HG03025 (cell line): ENCODE measurements at regions not wholly inside any gene's neighbourhood (a gene's known extent, or its start where the extent isn't known, plus 50 kb on each side); places are given as distances from the start of the nearest gene placed in this dataset.

Source experiments
- ATAC-seq: cut with Tn5 transposase; IDR thresholded peaks from one replicate; pipeline ENCODE4 v1.9.1; 2021; ENCODE audit warnings: mild to moderate bottlenecking, moderate library complexity; ENCODE audit not compliant: unreplicated experiment, low FRiP score

DNA sequence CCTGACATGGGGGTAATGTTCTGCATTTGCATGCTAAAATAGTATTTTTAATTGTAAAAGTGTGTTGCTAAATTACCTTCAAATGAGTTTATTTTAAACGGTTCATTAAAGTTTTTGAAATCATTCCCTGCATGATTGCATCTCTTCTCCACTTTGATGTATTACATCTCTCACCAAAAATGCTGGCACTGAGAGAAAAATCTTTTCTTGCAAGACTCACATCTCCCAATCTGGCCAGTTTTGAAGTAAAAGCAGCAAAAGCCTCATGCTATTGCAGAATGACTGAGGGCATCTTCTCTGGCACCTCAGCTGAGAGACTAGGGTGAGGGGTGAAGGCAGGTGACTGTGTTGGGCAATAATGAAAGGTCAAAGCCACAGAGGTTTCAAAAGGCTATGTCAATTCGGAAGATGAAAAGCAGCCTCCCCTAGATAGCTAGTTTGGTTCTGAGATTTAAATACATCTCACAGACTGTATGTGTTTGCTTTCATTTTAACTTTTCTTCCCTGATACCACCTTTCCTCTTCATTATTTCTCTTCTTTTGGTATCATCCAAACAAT is 292.2 kb upstream of the RAG2 start:
- ATAC-seq = no peak

DNA sequence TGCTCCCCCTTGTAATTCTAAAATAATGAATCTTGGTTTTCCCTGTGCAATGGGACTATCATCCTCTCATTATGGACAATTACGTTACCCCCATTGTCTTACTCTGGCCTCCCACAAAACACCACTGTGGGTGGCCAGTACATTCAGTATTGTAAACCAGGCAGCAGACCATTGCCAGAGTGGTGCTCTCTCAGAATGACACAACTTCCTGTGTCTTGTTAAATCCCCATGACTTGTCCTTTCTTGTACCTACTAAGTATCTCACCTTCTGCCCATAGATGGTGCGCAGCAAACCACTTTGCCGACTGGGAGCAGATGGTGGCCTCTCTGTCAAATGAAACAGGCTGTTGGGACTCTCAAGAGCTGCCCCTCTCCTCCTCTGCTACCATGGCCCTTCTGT is 287.1 kb upstream of the RAG2 start:
- ATAC-seq = no peak

DNA sequence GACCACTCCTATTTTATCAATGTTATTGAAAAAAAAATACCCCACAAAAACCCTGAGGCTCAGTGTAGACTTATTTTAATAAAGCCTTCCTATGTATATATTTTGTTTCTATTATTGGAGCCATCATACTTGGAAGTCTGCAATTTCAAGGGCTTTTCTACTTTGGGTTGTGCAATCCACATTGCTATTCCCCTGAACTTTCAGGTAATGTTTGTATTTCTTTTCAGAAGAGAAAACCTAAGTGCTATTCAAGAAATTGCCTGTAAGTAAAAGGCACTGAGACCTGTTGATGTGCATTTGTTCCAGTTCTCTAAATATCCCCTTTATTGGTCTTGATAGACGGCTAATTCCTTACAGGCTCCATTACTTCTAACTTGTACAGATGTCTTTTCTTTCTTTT is 280.7 kb upstream of the RAG2 start:
- ATAC-seq = no peak

DNA sequence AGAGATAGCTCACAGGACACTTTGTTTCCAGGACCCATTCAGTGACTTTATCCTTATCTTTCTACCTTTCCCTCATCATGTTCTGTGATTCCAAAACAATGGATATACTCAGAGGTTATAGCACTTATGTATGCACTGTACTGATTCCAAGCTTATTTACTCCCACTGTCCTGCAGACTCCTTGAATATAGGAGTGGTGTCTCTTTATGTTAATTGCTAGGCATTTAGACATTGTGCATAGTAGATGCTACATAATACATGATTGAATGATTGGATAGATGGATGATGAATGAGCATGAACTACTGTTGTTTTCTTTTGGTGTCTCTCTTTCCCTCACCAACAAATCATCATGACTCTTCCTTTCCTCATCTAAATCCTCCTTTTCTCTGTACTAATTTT is 279.1 kb upstream of the RAG2 start:
- ATAC-seq = no peak

DNA sequence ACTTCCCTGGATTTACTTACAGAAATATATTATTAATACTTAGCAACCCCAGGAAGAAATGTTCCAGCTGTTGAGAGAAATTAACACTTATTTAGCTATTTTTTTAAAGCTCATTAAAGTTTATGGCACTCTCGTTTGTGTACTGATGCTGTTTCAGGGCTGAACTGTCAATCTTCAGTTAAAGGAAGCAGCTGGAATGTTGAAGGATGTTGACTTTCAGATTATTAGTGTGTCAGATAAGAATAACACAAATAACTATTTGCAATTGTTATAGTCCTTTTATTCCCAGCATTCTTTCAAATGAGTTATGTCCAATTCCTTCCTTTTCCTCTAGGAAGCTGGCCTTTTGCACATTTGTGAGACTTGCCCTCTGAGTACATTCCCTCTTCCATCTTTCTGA is 278.2 kb upstream of the RAG2 start:
- ATAC-seq = no peak

DNA sequence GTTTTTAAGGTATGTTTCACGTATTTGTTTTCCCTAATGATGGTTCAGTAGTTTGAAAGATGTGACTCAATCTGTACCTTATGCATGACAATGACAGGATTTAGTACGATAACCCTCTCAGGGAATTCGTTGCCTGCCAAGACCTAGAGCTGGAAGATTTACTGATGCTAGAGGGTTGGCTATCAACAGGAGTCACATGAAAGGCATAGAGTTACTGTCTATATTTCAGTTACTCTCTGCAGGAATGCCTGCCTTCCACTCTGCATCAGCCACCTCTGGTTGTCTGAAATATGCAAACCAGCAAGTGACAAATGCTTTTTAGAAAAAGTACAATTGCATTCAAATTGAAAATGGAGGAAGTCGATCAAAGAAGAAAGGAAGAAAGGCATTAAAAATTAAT is 276.3 kb upstream of the RAG2 start:
- ATAC-seq = no peak

DNA sequence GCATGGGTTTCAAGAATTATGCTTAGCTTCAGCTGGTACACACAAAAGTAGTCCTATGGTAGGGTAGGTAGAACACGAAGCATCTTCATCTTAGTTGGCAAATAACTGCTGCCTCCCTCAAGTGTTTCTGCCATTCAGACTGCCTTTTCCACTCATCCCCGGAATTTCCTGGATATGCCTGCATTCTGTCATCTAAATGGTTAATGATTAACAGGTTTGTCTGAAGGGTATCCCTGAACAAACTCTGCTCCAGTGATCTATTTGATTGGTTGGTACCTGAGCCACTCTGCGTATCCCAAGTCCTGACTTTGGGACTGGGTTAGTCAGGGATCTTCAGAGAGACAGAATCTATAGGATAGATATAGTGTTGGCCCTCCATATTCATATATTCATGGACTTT is 272.3 kb upstream of the RAG2 start:
- no peak for ATAC-seq

DNA sequence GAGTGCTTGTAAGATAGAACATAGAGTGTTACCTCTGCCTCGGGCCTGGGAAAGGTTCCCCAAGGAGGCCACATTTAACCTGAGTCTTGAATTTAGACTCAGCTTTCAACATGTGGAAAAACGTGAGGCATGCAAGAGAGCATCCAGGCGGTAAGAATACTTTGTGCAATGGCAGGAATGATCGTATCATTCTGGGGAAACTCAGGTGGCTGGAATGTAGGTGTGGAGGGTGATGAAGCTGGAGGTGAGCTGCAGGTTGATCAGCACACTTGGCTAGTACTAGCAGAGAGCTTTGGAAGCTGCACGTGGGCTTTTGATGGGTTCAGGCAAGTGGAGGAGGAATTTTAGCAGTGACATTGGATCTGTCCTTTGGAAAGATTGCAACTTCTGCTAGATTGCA is 270.3 kb upstream of the RAG2 start:
- ATAC-seq = no peak

DNA sequence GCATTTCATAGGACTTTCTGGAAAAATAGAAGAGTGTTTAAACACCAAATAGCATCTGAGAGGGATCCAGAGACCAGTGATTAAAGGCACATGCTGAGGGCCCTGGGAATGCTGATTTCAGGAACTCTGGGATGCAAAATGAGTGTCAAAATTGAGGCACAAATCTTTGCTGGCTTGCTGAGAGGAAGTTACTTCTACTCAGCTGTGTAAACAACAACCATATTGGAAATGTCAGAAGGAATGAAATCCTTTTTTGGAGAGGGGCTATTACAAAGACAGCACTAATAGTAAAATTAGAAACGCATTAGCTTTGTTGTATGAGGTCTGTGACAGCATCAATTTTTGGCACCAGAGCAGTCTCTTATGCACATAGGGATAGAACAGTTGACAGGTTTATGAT is 267.8 kb upstream of the RAG2 start:
- ATAC-seq = no peak

DNA sequence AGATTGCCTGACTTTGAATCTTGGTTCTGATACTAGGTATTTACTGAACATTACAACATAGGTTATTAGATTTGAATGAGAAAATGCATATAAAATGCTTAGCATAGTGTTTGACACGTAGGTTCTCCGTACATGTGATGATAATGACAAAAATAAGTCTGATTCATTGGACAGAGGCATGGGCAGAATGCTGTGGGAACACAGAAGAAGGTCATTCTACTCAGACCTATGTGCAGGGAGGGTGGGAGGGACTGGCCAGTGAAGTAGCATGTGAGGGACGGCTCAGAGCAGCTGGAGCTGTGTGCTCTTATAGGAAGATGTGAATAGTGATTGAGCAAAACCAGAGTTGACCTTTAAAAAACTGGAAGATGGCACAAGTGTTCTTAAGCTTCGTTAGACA is 256.8 kb upstream of the RAG2 start:
- no peak for ATAC-seq

DNA sequence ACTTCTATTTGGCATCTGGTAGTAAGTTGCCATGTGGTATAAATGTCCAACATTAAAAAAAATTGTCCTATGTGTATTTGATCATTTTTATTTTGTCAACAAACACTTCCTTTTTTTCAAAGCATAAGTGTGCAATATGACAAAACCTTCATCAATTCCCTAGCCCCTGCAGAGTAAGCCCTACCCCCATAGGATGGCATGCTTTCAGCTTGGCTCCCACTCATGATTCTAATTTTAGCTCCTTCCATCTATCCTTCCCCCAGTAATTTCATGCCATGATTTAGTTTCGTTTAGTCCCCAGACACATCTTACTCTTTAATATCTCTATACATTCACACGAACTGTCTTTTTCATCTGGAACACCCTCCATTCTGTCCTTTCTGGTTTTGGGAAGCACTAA is 250.6 kb upstream of the RAG2 start:
- ATAC-seq = no peak

DNA sequence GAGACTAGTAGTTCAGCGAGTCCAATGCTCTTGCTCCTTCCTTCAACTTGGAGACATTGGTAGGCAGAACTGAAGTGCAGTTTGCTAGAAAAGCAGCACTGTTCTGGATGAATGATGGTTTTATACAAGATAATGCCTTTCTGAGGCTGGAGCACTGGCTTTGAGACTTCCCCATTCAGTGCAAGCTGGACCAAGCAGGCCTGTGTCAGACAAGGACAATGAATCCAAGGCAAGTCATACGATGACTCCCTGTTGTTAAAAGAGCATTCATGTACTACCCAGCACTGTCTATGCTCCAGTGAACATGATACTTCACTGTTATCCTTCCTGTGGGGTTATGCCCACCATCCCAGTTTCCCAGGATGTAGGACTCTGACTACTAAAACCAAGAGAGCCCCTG is 242.3 kb upstream of the RAG2 start:
- no peak for ATAC-seq

DNA sequence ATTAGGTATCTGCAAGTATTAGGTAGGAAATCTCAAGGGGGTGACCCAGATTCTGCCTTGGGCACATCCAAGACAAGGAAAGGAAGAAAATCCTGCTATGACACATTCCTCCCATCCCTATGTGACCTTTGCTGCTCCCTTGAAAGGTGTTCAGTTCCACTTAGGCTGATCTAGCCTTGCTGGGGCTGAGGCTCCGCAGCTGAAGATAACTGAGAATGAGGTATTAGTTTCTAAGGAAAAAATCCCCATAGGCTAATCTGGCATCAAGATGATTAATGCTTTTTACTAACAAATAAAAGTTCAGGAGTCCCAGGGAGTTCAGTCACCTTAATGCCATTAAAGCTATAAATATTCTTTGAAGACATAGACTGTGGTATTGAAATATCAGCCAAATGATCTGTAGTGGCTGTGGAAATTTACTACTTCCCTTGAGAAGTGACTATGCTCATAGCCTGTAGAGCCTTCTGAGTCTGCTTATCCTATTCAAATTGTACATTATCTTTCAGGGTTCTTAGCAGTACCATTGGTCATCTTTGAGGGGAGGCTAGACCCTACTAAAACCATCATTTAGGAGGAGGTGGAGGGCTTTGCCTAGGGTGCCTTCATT is 239.9 kb upstream of the RAG2 start:
- no peak for ATAC-seq

DNA sequence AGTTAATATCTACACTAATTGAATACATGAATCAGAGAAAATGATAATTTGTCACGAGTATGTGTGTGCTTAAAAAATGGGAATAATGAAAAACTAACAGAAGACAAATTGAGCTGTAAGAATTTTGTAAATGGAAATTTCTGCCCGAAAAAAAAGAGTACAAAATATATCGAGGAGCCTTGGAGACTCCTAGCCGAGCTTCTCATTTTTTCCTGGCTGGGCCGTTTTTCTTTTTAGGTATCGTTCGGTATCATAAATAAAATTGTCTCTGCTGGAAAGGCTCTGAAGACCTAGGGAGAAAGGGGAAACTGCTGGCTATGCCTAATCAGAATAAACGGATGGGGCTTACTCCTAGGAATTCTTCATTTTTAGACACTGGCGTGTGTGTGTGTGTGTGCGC is 227.2 kb upstream of the RAG2 start:
- no peak for ATAC-seq

DNA sequence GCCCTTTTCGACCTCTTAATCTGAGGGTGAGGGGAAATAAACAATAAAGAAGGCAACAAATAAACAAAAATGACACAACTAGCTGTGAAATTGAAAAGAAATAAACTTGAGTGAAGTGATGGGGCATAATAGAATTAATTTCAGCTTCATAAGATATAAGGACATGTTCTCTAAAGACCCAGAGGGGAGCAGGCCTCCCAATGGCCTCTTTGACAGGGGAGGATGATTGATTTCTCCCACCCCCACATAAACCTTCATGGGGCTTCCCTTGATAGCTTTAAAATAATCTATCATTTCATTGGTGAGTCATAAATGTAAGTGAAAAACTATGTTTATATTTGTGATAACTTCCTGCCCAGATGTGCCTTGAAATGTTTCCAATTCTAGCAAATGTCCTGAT is 226.3 kb upstream of the RAG2 start:
- no peak for ATAC-seq

DNA sequence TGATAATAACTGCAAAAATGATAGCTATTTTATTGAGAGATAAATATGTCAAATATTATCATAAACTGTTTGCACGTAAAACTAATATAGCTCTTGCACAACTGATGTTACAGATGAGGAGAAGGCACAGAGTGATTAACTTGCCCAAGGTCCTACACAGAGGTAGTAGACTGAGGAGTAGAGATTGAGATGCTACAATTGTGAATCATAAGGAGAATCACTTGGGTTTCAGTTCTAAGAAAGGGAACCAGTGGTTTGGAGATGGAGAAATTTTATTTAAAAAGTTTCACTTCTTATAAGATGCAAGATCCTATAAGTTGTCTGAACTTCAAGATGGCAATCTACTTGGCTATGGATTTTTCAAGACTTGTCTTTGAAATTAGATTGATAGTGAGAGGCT is 224.8 kb upstream of the RAG2 start:
- ATAC-seq = no peak

DNA sequence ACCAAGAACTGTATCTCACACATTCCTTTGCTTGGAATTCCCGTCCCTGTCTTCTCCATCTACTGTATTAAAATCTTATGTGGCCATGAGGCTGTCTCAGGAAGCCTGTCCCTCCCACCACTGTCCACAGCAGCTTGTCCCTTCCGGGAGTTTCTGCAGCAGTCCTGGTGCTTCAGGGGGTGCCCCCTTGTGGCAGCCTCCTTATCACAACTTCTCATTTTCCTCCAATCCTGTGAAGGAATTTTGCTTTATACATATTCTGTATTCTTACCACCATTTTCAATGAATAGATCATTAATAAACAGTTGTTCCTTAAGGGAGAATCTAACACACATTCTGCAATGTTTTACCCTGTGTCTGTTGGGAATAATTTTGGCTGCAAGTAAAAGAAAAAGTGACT is 220.4 kb upstream of the RAG2 start:
- no peak for ATAC-seq

DNA sequence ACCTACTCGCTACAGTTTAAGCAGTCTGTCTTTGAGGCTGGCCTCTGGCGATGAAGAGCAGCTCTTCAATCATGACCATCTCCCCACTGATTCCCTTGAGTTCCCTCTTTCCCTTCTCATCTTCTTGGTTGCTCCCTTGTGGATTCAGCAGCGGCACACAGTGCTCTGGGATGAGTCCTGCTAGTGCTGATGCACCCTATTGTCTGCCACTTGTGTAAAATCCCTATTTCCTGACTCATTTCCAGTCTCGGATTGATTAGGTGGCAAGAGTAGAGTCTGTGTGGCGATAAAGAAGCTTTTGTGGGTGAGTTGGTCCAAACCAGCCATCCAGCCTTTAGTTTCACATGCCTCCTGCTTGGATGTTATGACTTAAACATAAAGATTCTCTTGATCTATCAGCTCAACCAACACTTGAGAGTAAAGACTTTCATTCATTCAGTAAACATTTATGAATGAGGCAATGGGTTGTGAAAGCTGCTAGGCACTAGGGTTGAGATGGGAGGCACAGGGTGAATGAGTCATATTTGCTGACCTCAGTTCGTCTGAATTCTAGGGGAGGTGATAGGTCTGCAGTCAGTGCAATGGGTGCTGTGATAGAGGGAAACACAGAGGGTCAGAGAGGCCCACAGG is 219.4 kb upstream of the RAG2 start:
- ATAC-seq = no peak

DNA sequence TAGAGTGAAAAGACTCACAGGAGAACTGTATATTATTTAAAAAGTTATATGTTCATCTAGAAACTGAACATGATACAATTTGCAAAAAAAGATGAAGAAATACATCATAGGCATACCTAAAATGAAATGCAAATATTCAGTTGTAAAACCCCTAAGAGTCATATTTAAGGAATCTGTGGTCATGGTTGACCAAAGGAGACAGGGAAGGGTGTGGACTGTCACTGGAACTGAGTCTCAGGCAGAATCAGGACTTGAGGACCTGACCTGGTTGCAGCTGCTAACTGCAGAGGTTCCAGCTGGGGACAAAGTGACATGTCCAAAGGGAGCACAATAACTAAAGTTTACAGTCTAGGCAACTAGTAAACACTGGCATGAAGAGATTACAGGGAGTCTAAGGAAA is 211.3 kb upstream of the RAG2 start:
- no peak for ATAC-seq

DNA sequence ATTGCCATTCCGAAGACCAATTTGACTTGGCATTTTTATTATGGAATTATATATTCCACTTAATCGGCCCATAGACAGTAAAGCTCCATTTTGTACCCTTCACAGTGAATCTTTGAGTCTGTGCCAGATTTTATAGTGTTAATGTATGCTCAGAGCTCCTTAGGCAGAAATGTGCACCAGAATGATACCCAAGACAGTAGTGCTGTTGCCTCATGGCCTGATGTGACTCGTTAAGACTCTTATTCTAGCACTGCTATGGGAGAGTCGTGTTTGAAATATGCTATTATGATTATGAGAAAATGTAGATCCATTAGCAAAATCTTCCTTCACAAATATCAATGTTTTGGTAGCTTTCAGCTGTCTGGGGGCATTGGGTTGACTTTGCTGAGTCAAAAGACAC is 209.8 kb upstream of the RAG2 start:
- ATAC-seq = no peak

DNA sequence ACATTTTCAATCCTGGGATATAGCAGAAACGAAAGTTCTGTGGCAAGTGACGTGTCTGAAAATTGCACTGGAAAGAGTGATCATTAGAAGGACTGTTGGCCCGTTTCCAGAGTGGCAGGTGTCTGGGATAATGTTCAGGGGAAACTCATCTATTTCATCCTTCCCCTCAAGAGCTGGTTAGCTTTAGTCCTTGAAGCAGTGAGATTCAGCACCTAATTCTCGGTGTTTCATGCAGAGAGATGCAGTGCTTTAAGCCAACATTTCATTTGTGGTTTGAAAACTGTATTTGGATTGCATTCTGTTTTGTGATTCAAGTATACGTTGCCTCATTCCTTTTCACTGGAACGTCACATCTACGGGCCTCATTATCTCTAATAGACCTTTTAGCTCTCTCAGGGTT is 205.0 kb upstream of the RAG2 start:
- ATAC-seq = no peak
